B cell (primary cell): ENCODE measurements at regions not wholly inside any gene's neighbourhood (a gene's known extent, or its start where the extent isn't known, plus 50 kb on each side); places are given as distances from the start of the nearest gene placed in this dataset.

Experiments used
- ATAC-seq: fragments of 200-7000 bp; cut with Tn5 transposase; one replicate; pipeline ENCODE4 v1.10.0; 2021; ENCODE audit warnings: low read depth, mild to moderate bottlenecking, moderate number of reproducible peaks, moderate library complexity
- CTCF ChIA-PET: fragments of 350-600 bp; sonication (Branson Sonifier 250); formaldehyde crosslinking; loops from one replicate; lab custom pipeline; 2021; ENCODE audit warnings: antibody characterized with exemption, inconsistent platforms; lab: Charles Lee
- POLR2A ChIA-PET: fragments of 350-600 bp; sonication (Branson Sonifier 250); formaldehyde crosslinking; loops from one replicate; lab custom pipeline; 2021; ENCODE audit warnings: antibody characterized with exemption; lab: Charles Lee
- DNase-seq: peaks from one replicate; pipeline ENCODE4 v3.0.0; 2013
- H2AFZ ChIP-seq: 2 replicates; pipeline ENCODE4 v1.6.1; 2012; ENCODE audit warnings: mild to moderate bottlenecking, low read depth, low read length; ENCODE audit not compliant: insufficient read depth, poor library complexity, severe bottlenecking
- H3K27ac ChIP-seq, 2 donors: 1 replicate in 1 of 2; 2 replicates in 1 of 2; pipeline ENCODE4 v1.5.1; 2012 to 2013; ENCODE audit warnings: low read length in 2 of 2, mild to moderate bottlenecking in 2 of 2, moderate library complexity in 1 of 2
- H3K27me3 ChIP-seq, 4 experiments: fragments of 200-600 bp in 1 of 4; sonication (generic) in 1 of 4; replicated peaks in 1 of 4; 1 replicate in 2 of 4; 2 replicates in 2 of 4; pipeline versions ENCODE4 v1.6.1 to v1.7.0; 2013 to 2016; ENCODE audit warnings: low read length in 3 of 4, mild to moderate bottlenecking in 2 of 4, mixed read lengths in 1 of 4, moderate library complexity in 1 of 4; ENCODE audit not compliant: insufficient read depth in 4 of 4, control insufficient read depth in 3 of 4; ENCODE audit errors: control extremely low read depth in 1 of 4
- H3K36me3 ChIP-seq, 2 experiments: replicated peaks in 1 of 2; 1 replicate in 1 of 2; 2 replicates in 1 of 2; pipeline versions ENCODE4 v1.6.1 to v1.7.1; 2013; ENCODE audit warnings: low read length in 1 of 2; ENCODE audit not compliant: insufficient read depth in 2 of 2, control insufficient read depth in 1 of 2; ENCODE audit errors: control extremely low read depth in 1 of 2, extremely low read depth in 1 of 2
- H3K4me1 ChIP-seq, 2 donors: fragments of 200-600 bp in 1 of 2; sonication (generic) in 1 of 2; 1 replicate in 1 of 2; 2 replicates in 1 of 2; pipeline versions ENCODE4 v1.5.1 to v1.6.1; 2013 to 2017; ENCODE audit warnings: low read length in 2 of 2; ENCODE audit not compliant: control insufficient read depth in 2 of 2, insufficient read depth in 2 of 2
- H3K4me2 ChIP-seq: replicated peaks from 2 replicates; pipeline ENCODE3; 2012; ENCODE audit warnings: mild to moderate bottlenecking, low read depth, low read length; ENCODE audit not compliant: poor library complexity, severe bottlenecking
- H3K4me3 ChIP-seq, 5 experiments: fragments of 200-600 bp in 1 of 5; sonication (generic) in 1 of 5; 1 replicate in 3 of 5; 2 replicates in 2 of 5; pipeline versions ENCODE4 v1.5.1 to v1.7.0; 2011 to 2016; ENCODE audit warnings: low read length in 4 of 5, mild to moderate bottlenecking in 4 of 5, low read depth in 2 of 5, control low read depth in 1 of 5, moderate library complexity in 1 of 5; ENCODE audit not compliant: insufficient read depth in 1 of 5; ENCODE audit errors: control extremely low read depth in 1 of 5, extremely low read depth in 1 of 5
- H3K79me2 ChIP-seq: fragments of 200-600 bp; sonication (generic); one replicate; pipeline ENCODE4 v1.6.0; 2016; ENCODE audit warnings: low read length; ENCODE audit not compliant: control insufficient read depth, insufficient read depth
- H3K9ac ChIP-seq: fragments of 200-600 bp; sonication (generic); 2 replicates; pipeline ENCODE4 v1.6.1; 2017; ENCODE audit warnings: mild to moderate bottlenecking, low read length, moderate library complexity
- H3K9me3 ChIP-seq, 3 donors: one replicate each; pipeline versions ENCODE4 v1.6.1 to v1.7.1; 2013; ENCODE audit warnings: low read length in 2 of 3; ENCODE audit not compliant: control insufficient read depth in 2 of 3, insufficient read depth in 1 of 3; ENCODE audit errors: control extremely low read depth in 1 of 3
- H4K20me1 ChIP-seq: 2 replicates; pipeline ENCODE4 v1.6.0; 2012; ENCODE audit warnings: mild to moderate bottlenecking, low read length; ENCODE audit not compliant: insufficient read depth, control insufficient read depth, poor library complexity, severe bottlenecking
- H3K27ac Mint-ChIP-seq: one replicate; pipeline ENCODE4 v1.8.0; 2021; ENCODE audit warnings: mixed read lengths
- H3K27me3 Mint-ChIP-seq: one replicate; pipeline ENCODE4 v1.8.0; 2021; ENCODE audit warnings: mixed read lengths
- H3K4me1 Mint-ChIP-seq: one replicate; pipeline ENCODE4 v1.8.0; 2021; ENCODE audit warnings: mixed read lengths
- H3K4me3 Mint-ChIP-seq: one replicate; pipeline ENCODE4 v1.8.0; 2021; ENCODE audit warnings: mixed read lengths
- H3K9me3 Mint-ChIP-seq: one replicate; pipeline ENCODE4 v1.8.0; 2022; ENCODE audit warnings: mixed read lengths; ENCODE audit not compliant: insufficient read depth
- CTCF ChIP-seq: fragments of 200-600 bp; IDR thresholded peaks from one replicate; pipeline ENCODE4 v1.8.0; 2022; ENCODE audit warnings: antibody characterized with exemption, mild to moderate bottlenecking
- EZH2 ChIP-seq: IDR thresholded peaks from 2 replicates; pipeline ENCODE4 v1.6.1; 2012; ENCODE audit warnings: borderline replicate concordance, low read depth, mild to moderate bottlenecking, moderate library complexity, low read length; ENCODE audit not compliant: insufficient read depth, poor library complexity, severe bottlenecking
- WGBS: methylation state at CpG from one replicate; pipeline ENCODE4 v1.1.5; 2013; ENCODE audit warnings: missing lambda C conversion rate; ENCODE audit not compliant: insufficient coverage; 5-methylcytosine and 5-hydroxymethylcytosine counted together
- intact Hi-C: fragments of 100-400 bp; cut with micrococcal nuclease; formaldehyde crosslinking; loops from one replicate; pipeline ENCODE4 v1.10.0; 2022

GRCh38 chr7:153036396-153037063 lies 277.0 kb downstream of the ACTR3B start:
- DNase-seq: no peak
- H3K4me3 Mint-ChIP-seq: no peak overlapping the region
- no peak for TF ChIP-seq CTCF
- no peak for TF ChIP-seq EZH2

GRCh38 chr7:153043440-153043839 lies 283.9 kb downstream of the ACTR3B start:
- ATAC-seq (no peak), DNase-seq (no peak)
- WGBS: 90% methylated on average over 9 of the region's 9 CpGs

More at GRCh38 chr7:153036396-153037063, 277.0 kb downstream of the ACTR3B start:
- no peaks in the 10 kb centered on the region for H3K4me1 Mint-ChIP-seq
- no peaks in the 10 kb centered on the region for H3K79me2 ChIP-seq
- H3K9ac ChIP-seq: no peak overlapping the region
- ChIA-PET CTCF (no interaction called here), POLR2A (no interaction called here)
- no peaks in the 10 kb centered on the region for H3K9me3 ChIP-seq
- no peaks in the 10 kb centered on the region for H4K20me1 ChIP-seq
- intact Hi-C loops: no loop called here
- H3K4me2 ChIP-seq: no peak overlapping the region
- WGBS: no CpG with 5 or more reads among the region's 4 CpGs
- H3K27ac Mint-ChIP-seq: no peak overlapping the region
- H3K27me3 Mint-ChIP-seq: no peaks in the 10 kb centered on the region
- no peaks in the 10 kb centered on the region for H3K4me1 ChIP-seq
- H3K9me3 Mint-ChIP-seq: peaks cover 5% of the 10 kb centered on the region
- H3K27me3 ChIP-seq: no peaks in the 10 kb centered on the region
- no peaks in the 10 kb centered on the region for H3K36me3 ChIP-seq
- H2AFZ ChIP-seq: no peak overlapping the region
- H3K27ac ChIP-seq: no peak overlapping the region
- no peak for ATAC-seq
- H3K4me3 ChIP-seq: no peak overlapping the region

More at GRCh38 chr7:153043440-153043839, 283.9 kb downstream of the ACTR3B start:
- POLR2A ChIA-PET: no interaction called here
- intact Hi-C loops: no loop called here
- H3K9me3 ChIP-seq: peaks cover 0 to 10% (median 0%) of the 10 kb centered on the region in 3 donors
- no peak for TF ChIP-seq CTCF
- H3K27ac Mint-ChIP-seq: no peak overlapping the region
- no peak overlapping the region for H3K4me3 Mint-ChIP-seq
- no peaks in the 10 kb centered on the region for H3K9me3 Mint-ChIP-seq
- H4K20me1 ChIP-seq: no peaks in the 10 kb centered on the region
- H3K4me1 Mint-ChIP-seq: no peaks in the 10 kb centered on the region
- no peak overlapping the region for H3K27ac ChIP-seq
- CTCF ChIA-PET: no interaction called here
- no peaks in the 10 kb centered on the region for H3K79me2 ChIP-seq
- no peak overlapping the region for H3K4me2 ChIP-seq
- no peaks in the 10 kb centered on the region for H3K36me3 ChIP-seq
- no peak overlapping the region for H3K9ac ChIP-seq
- no peaks in the 10 kb centered on the region for H3K4me1 ChIP-seq
- H2AFZ ChIP-seq: no peak overlapping the region
- no peaks in the 10 kb centered on the region for H3K27me3 Mint-ChIP-seq
- no peak overlapping the region for H3K4me3 ChIP-seq
- no peaks in the 10 kb centered on the region for H3K27me3 ChIP-seq
